ENCODE measurements at regions not wholly inside any gene's neighbourhood (a gene's known extent, or its start where the extent isn't known, plus 50 kb on each side); places are given as distances from the start of the nearest gene placed in this dataset.
A peak's percentile ranks its signal among the peaks of the same experiment; 100 is the strongest.
"Not testable (repeated sequence)": the region's sequence is repeated elsewhere in the genome, so short reads cannot be mapped to it uniquely, and the experiment has no call there.

- TF ChIP-seq CTCF (IDR thresholded peaks at IDR 0.05; ENCODE audit: extremely low read depth, missing control alignments), result no peak
- DNase-seq (ENCODE audit: low spot score), result no peak
These were observed 68.2 kb upstream of the SSTR4 start for GRCh38 chr20:22966787-22967464.

- not testable (repeated sequence) for DNase-seq (ENCODE audit: low spot score)
These were observed 67.4 kb upstream of the SSTR4 start for GRCh38 chr20:22967706-22968105.

GRCh38 chr20:22969031-22969430 lies 66.1 kb upstream of the SSTR4 start:
- DNase-seq (ENCODE audit: low spot score), result not testable (repeated sequence)

- DNase-seq (ENCODE audit: low spot score), result not testable (repeated sequence)
These were observed 64.0 kb upstream of the SSTR4 start for GRCh38 chr20:22971077-22971476.

GRCh38 chr20:22974354-22974753 lies 60.8 kb upstream of the SSTR4 start:
- peak; percentile 19 for DNase-seq (ENCODE audit: low spot score)
- TF ChIP-seq CTCF (IDR thresholded peaks at IDR 0.05; ENCODE audit: extremely low read depth, missing control alignments), result peak; percentile 41

- no peak for DNase-seq (ENCODE audit: low spot score)
- TF ChIP-seq CTCF (IDR thresholded peaks at IDR 0.05; ENCODE audit: extremely low read depth, missing control alignments), result no peak
These were observed 57.9 kb upstream of the SSTR4 start for GRCh38 chr20:22977047-22977785.

- no peak for DNase-seq (ENCODE audit: low spot score)
- TF ChIP-seq CTCF (IDR thresholded peaks at IDR 0.05; ENCODE audit: extremely low read depth, missing control alignments), result no peak
These were observed 51.1 kb upstream of the SSTR4 start for GRCh38 chr20:22984008-22984407.

GRCh38 chr20:22984606-22985005 lies 50.5 kb upstream of the SSTR4 start:
- DNase-seq (ENCODE audit: low spot score), result no peak
- no peak for TF ChIP-seq CTCF (IDR thresholded peaks at IDR 0.05; ENCODE audit: extremely low read depth, missing control alignments)

GRCh38 chr20:22985239-22985778 lies 49.8 kb upstream of the SSTR4 start:
- DNase-seq (ENCODE audit: low spot score), result no peak
- no peak for TF ChIP-seq CTCF (IDR thresholded peaks at IDR 0.05; ENCODE audit: extremely low read depth, missing control alignments)

All from GM20000 (cell line).